OCI-LY1 (cell line): ENCODE measurements at regions not wholly inside any gene's neighbourhood (a gene's known extent, or its start where the extent isn't known, plus 50 kb on each side); places are given as distances from the start of the nearest gene placed in this dataset.

Source experiments
- H2AFZ ChIP-seq: fragments of 200-600 bp; sonication (generic), shearing (Covaris generic); 2 replicates; pipeline ENCODE4 v1.6.0; 2014; ENCODE audit warnings: antibody characterized with exemption, mild to moderate bottlenecking, low read length
- H3F3A ChIP-seq: fragments of 200-600 bp; sonication (generic), shearing (Covaris generic); 2 replicates; pipeline ENCODE4 v1.6.0; 2014; ENCODE audit warnings: mild to moderate bottlenecking, antibody characterized with exemption, low read length, moderate library complexity; ENCODE audit not compliant: insufficient read depth
- H3K27ac ChIP-seq: fragments of 200-600 bp; sonication (generic); 2 replicates; pipeline ENCODE4 v1.5.1; 2014; ENCODE audit warnings: low read length, mixed run types, mild to moderate bottlenecking, low read depth; ENCODE audit not compliant: poor library complexity, severe bottlenecking
- H3K27me3 ChIP-seq: fragments of 200-600 bp; sonication (generic); 2 replicates; pipeline ENCODE4 v1.6.0; 2014; ENCODE audit warnings: antibody characterized with exemption, mild to moderate bottlenecking, low read length, moderate library complexity; ENCODE audit not compliant: insufficient read depth
- H3K36me3 ChIP-seq: fragments of 200-600 bp; sonication (generic); 2 replicates; pipeline ENCODE4 v1.6.1; 2014; ENCODE audit warnings: mild to moderate bottlenecking, antibody characterized with exemption, low read length, moderate library complexity, mixed read lengths; ENCODE audit not compliant: insufficient read depth
- H3K4me1 ChIP-seq: fragments of 200-600 bp; sonication (generic); 2 replicates; pipeline ENCODE4 v1.5.1; 2014; ENCODE audit warnings: mild to moderate bottlenecking, low read length, moderate library complexity; ENCODE audit not compliant: insufficient read depth, severe bottlenecking
- H3K4me2 ChIP-seq: fragments of 200-600 bp; sonication (generic), shearing (Covaris generic); 2 replicates; pipeline ENCODE4 v1.6.1; 2014; ENCODE audit warnings: low read length
- H3K4me3 ChIP-seq: fragments of 200-600 bp; sonication (generic); 2 replicates; pipeline ENCODE4 v1.5.1; 2014; ENCODE audit warnings: low read length, low read depth, mild to moderate bottlenecking, mixed read lengths; ENCODE audit not compliant: poor library complexity, severe bottlenecking
- H3K79me2 ChIP-seq: fragments of 200-600 bp; shearing (Covaris generic); 2 replicates; pipeline ENCODE4 v1.6.1; 2016; ENCODE audit warnings: mixed run types, low read length, mixed read lengths; ENCODE audit not compliant: insufficient read depth
- H3K9ac ChIP-seq: fragments of 200-600 bp; sonication (generic), shearing (Covaris generic); 2 replicates; pipeline ENCODE4 v1.6.1; 2014; ENCODE audit warnings: mild to moderate bottlenecking, low read length, mixed read lengths
- H3K9me2 ChIP-seq: fragments of 200-600 bp; sonication (generic), shearing (Covaris generic); 2 replicates; pipeline ENCODE4 v1.6.1; 2014; ENCODE audit warnings: low read depth, mild to moderate bottlenecking, low read length, mixed read lengths
- H3K9me3 ChIP-seq: fragments of 200-600 bp; shearing (Covaris generic); 2 replicates; pipeline ENCODE4 v1.6.1; 2014; ENCODE audit warnings: low read length, mixed read lengths
- H4K20me1 ChIP-seq: fragments of 200-600 bp; sonication (generic), shearing (Covaris generic); 2 replicates; pipeline ENCODE4 v1.6.0; 2016; ENCODE audit warnings: mild to moderate bottlenecking, low read length; ENCODE audit not compliant: insufficient read depth
- CTCF ChIP-seq: fragments of 200-600 bp; sonication (generic), shearing (Covaris generic); IDR thresholded peaks from 2 replicates; pipeline ENCODE4 v1.5.1; 2017; ENCODE audit warnings: mild to moderate bottlenecking, antibody characterized with exemption, low read length, moderate library complexity, mixed read lengths
- EZH2 ChIP-seq: fragments of 200-600 bp; sonication (generic), shearing (Covaris generic); IDR thresholded peaks from 2 replicates; pipeline ENCODE4 v1.8.0; 2017; ENCODE audit warnings: borderline replicate concordance, mixed run types, mild to moderate bottlenecking, antibody characterized with exemption, low read length, moderate library complexity, mixed read lengths

- no peaks in the 10 kb centered on the region for H3K9me3 ChIP-seq
Measured at GRCh38 chr7:137127806-137128205, 215.7 kb downstream of the PTN start.

GRCh38 chr7:137127058-137127457 lies 216.5 kb downstream of the PTN start:
- no peaks in the 10 kb centered on the region for H3F3A ChIP-seq
- no peak overlapping the region for H3K27ac ChIP-seq
- no peaks in the 10 kb centered on the region for H3K36me3 ChIP-seq
- no peaks in the 10 kb centered on the region for H4K20me1 ChIP-seq
- H3K9me2 ChIP-seq = no peaks in the 10 kb centered on the region
- no peak overlapping the region for H3K4me3 ChIP-seq
- H3K4me2 ChIP-seq = no peak overlapping the region
- no peak for TF ChIP-seq EZH2
- TF ChIP-seq CTCF = no peak
- no peak overlapping the region for H3K9ac ChIP-seq
- no peaks in the 10 kb centered on the region for H3K9me3 ChIP-seq
- H3K4me1 ChIP-seq = no peaks in the 10 kb centered on the region
- H2AFZ ChIP-seq = no peak overlapping the region
- no peaks in the 10 kb centered on the region for H3K79me2 ChIP-seq
- no peaks in the 10 kb centered on the region for H3K27me3 ChIP-seq

More at GRCh38 chr7:137127806-137128205, 215.7 kb downstream of the PTN start:
- H3K4me2 ChIP-seq = no peak overlapping the region
- no peaks in the 10 kb centered on the region for H3K9me2 ChIP-seq
- H3K4me1 ChIP-seq = no peaks in the 10 kb centered on the region
- no peaks in the 10 kb centered on the region for H3K27me3 ChIP-seq
- H3K4me3 ChIP-seq = no peak overlapping the region
- no peaks in the 10 kb centered on the region for H3K79me2 ChIP-seq
- no peak for TF ChIP-seq EZH2
- TF ChIP-seq CTCF = no peak
- no peak overlapping the region for H3K9ac ChIP-seq
- H4K20me1 ChIP-seq = no peaks in the 10 kb centered on the region
- H3F3A ChIP-seq = no peaks in the 10 kb centered on the region
- no peak overlapping the region for H2AFZ ChIP-seq
- H3K27ac ChIP-seq = no peak overlapping the region
- no peaks in the 10 kb centered on the region for H3K36me3 ChIP-seq

GRCh38 chr7:137122145-137122544 lies 221.4 kb downstream of the PTN start:
- H3K4me3 ChIP-seq = no peak overlapping the region
- no peaks in the 10 kb centered on the region for H3K79me2 ChIP-seq
- H3K4me1 ChIP-seq = no peaks in the 10 kb centered on the region
- H3K9me2 ChIP-seq = 0 out of 2 replicates have a peak, but pooled peaks cover 3% of the 10 kb centered on the region
- no peak overlapping the region for H3K9ac ChIP-seq
- no peaks in the 10 kb centered on the region for H3K27me3 ChIP-seq
- no peaks in the 10 kb centered on the region for H3K36me3 ChIP-seq
- H3K27ac ChIP-seq = no peak overlapping the region
- H3K4me2 ChIP-seq = no peak overlapping the region
- H2AFZ ChIP-seq = no peak overlapping the region
- TF ChIP-seq EZH2 = no peak
- TF ChIP-seq CTCF = no peak
- no peaks in the 10 kb centered on the region for H3F3A ChIP-seq
- H3K9me3 ChIP-seq = no peaks in the 10 kb centered on the region
- H4K20me1 ChIP-seq = no peaks in the 10 kb centered on the region
